GM12878 (cell line): ENCODE measurements at regions not wholly inside any gene's neighbourhood (a gene's known extent, or its start where the extent isn't known, plus 50 kb on each side); places are given as distances from the start of the nearest gene placed in this dataset.

ENCODE experiments used
- ATAC-seq: fragments of 200-7000 bp; cut with Tn5 transposase; 3 replicates; pipeline ENCODE4 v1.9.1; 2020; ENCODE audit warnings: mild to moderate bottlenecking, moderate library complexity
- BruUV-seq: library from RNA; stranded (reverse); fragments of 400-500 nt; replicated peaks from 2 replicates; lab custom pipeline; 2021; lab: Mats Ljungman, UMichigan
- CTCF ChIA-PET: fragments of 300-600 bp; sonication (Branson Sonifier 250); formaldehyde crosslinking; extraction: SDS; loops from one replicate; lab custom pipeline; 2021; ENCODE audit warnings: inconsistent platforms; lab: Yijun Ruan, JAX
- POLR2A ChIA-PET: fragments of 350-600 bp; formaldehyde crosslinking; extraction: SDS; loops from one replicate; lab custom pipeline; 2021; ENCODE audit warnings: inconsistent platforms; lab: Charles Lee
- RAD21 ChIA-PET: fragments of 300-600 bp; sonication (Branson Sonifier 250); formaldehyde crosslinking; loops from one replicate; lab custom pipeline; 2023; ENCODE audit warnings: antibody characterized with exemption; ENCODE audit not compliant: unreplicated experiment; lab: Charles Lee
- SMC1A ChIA-PET: fragments of 300-600 bp; sonication (Branson Sonifier 250); formaldehyde crosslinking; loops from one replicate; lab custom pipeline; 2023; ENCODE audit not compliant: unreplicated experiment, uncharacterized antibody; lab: Charles Lee
- DNase-seq: peaks from one replicate; pipeline ENCODE4 v3.0.0-alpha.2; 2011; ENCODE audit warnings: low read depth, low spot score
- FAIRE-seq: peaks from 3 replicates; lab custom pipeline; 2011; peaks lifted over from hg19 to GRCh38; lab: Jason Lieb, UNC
- H2AFZ ChIP-seq: 2 replicates; pipeline ENCODE4 v1.6.0; 2011; ENCODE audit warnings: low read depth, low read length, control low read depth; ENCODE audit not compliant: control insufficient read depth
- H3K27ac ChIP-seq: 2 replicates; pipeline ENCODE4 v1.5.1; 2011; ENCODE audit warnings: control low read depth; ENCODE audit not compliant: control insufficient read depth, insufficient read depth
- H3K27me3 ChIP-seq, 2 experiments: replicated peaks in 1 of 2; 2 replicates each; pipeline versions ENCODE4 v1.6.0 to v1.6.1; 2011; ENCODE audit warnings: low read length in 1 of 2; ENCODE audit not compliant: control insufficient read depth in 2 of 2, insufficient read depth in 2 of 2
- H3K36me3 ChIP-seq, 2 experiments: 2 replicates each; pipeline ENCODE4 v1.5.1; 2011; ENCODE audit warnings: low read length in 1 of 2; ENCODE audit not compliant: control insufficient read depth in 2 of 2, insufficient read depth in 2 of 2
- H3K4me1 ChIP-seq: 2 replicates; pipeline ENCODE4 v1.6.1; 2011; ENCODE audit warnings: mild to moderate bottlenecking, low read length, moderate library complexity, mixed read lengths; ENCODE audit not compliant: control insufficient read depth, insufficient read depth
- H3K4me2 ChIP-seq: 2 replicates; pipeline ENCODE4 v1.6.0; 2011; ENCODE audit warnings: control low read depth; ENCODE audit not compliant: control insufficient read depth, insufficient read depth
- H3K4me3 ChIP-seq: fragments of 200-600 bp; sonication (generic); 2 replicates; pipeline ENCODE4 v1.5.1; 2016
- H3K79me2 ChIP-seq: 2 replicates; pipeline ENCODE4 v1.6.0; 2011; ENCODE audit warnings: low read length; ENCODE audit not compliant: control insufficient read depth, insufficient read depth
- H3K9ac ChIP-seq: 2 replicates; pipeline ENCODE4 v1.8.0; 2011; ENCODE audit warnings: low read length, control low read depth, mixed read lengths; ENCODE audit not compliant: control insufficient read depth, insufficient read depth
- H3K9me3 ChIP-seq: replicated peaks from 3 replicates; pipeline ENCODE4 v1.5.1; 2011; ENCODE audit warnings: mild to moderate bottlenecking, low read length; ENCODE audit not compliant: control insufficient read depth, insufficient read depth
- H4K20me1 ChIP-seq: 2 replicates; pipeline ENCODE4 v1.6.0; 2011; ENCODE audit not compliant: control insufficient read depth, insufficient read depth
- CHD1 ChIP-seq: IDR thresholded peaks from 2 replicates; pipeline ENCODE4 v1.6.1; 2012; ENCODE audit warnings: low read depth, low read length, improper control_type of control experiment
- NFYB ChIP-seq: IDR thresholded peaks from 2 replicates; pipeline ENCODE4 v1.6.1; 2011; ENCODE audit warnings: low read depth, mild to moderate bottlenecking, low read length, improper control_type of control experiment, moderate library complexity; ENCODE audit not compliant: insufficient read depth
- TCF3 ChIP-seq: IDR thresholded peaks from 2 replicates; pipeline ENCODE4 v1.6.1; 2012; ENCODE audit warnings: low read depth, mild to moderate bottlenecking, low read length, borderline replicate concordance; ENCODE audit not compliant: insufficient read depth
- ZNF384 ChIP-seq: IDR thresholded peaks from 2 replicates; pipeline ENCODE4 v1.6.1; 2012; ENCODE audit warnings: low read depth, mild to moderate bottlenecking, low read length, improper control_type of control experiment, borderline replicate concordance
- WGBS: methylation state at CpG from one replicate; pipeline ENCODE4 v1.1.6; 2016; ENCODE audit warnings: low lambda C conversion rate; ENCODE audit not compliant: insufficient replicate concordance, insufficient coverage; ENCODE audit errors: missing lambda C conversion rate; 5-methylcytosine and 5-hydroxymethylcytosine counted together
- in situ Hi-C: fragments of 300-500 bp; cut with MboI; formaldehyde crosslinking; loops from 9 replicates; pipeline ENCODE4 v1.14.3; 2018; ENCODE audit warnings: mixed read lengths
- intact Hi-C: fragments of 100-400 bp; cut with micrococcal nuclease; formaldehyde crosslinking; loops from one replicate; pipeline ENCODE4 v1.14.2; 2022; ENCODE audit not compliant: unreplicated experiment
- TF ChIP-seq, protein P1 (sequence below): fragments of 450-650 bp; IDR thresholded peaks from 2 replicates; pipeline ENCODE4 v1.6.1; 2014; ENCODE audit warnings: mild to moderate bottlenecking
- TF ChIP-seq, protein P2 (sequence below): IDR thresholded peaks from 2 replicates; pipeline ENCODE4 v1.6.1; 2012; ENCODE audit warnings: improper control_type of control experiment, low read depth, low read length; ENCODE audit not compliant: insufficient replicate concordance
- TF ChIP-seq, protein P3 (sequence below): IDR thresholded peaks from 2 replicates; pipeline ENCODE4 v1.6.1; 2011; ENCODE audit warnings: mild to moderate bottlenecking, low read depth, low read length, moderate library complexity; ENCODE audit not compliant: insufficient replicate concordance
- TF ChIP-seq, protein P4 (sequence below): IDR thresholded peaks from 2 replicates; pipeline ENCODE4 v1.6.1; 2012; ENCODE audit warnings: low read depth, low read length, improper control_type of control experiment
- TF ChIP-seq, protein P5 (sequence below): fragments of 450-650 bp; IDR thresholded peaks from 2 replicates; pipeline ENCODE4 v1.6.1; 2017; ENCODE audit warnings: mild to moderate bottlenecking, low read depth, inconsistent platforms; ENCODE audit not compliant: poor library complexity, severe bottlenecking

DNA sequence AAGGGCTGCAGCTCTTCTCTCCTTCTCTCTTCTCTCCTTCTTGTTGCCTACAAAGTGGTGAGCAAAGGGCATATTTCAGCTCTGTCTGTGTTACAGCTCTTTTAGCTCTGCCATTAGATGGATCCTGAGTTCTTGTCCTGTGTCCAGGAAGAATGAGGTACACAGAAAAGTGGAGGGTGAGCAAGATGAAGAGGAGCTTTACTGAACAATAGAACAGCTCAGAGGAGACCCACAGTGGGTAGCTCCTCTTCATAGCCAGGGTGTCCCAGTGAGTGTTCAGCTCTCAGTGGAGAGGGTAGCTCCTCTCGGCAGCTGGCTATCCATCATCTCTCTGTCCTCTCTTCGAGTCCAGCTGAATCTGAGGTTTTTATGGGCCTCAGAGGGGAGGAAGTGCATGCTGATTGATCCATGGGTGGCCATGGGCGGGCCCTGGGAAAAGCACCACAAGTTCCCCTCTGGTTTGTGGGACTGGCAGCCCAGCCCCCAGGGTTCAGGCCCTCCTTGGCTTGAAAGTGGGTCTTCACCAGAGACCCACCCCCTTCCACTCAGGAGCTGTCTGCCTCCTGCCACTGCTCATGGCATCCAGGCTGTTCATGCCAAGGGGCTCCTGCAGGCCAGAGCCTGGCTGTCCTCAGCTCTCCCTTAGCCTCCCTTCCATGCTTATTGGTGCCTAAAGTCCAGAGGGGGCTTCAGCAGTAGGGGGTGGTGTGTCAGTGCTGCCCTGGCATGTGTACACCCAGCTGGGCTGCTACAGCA, 109.1 kb upstream of the FAM180A start (continued):
- TF ChIP-seq, protein P1, sequence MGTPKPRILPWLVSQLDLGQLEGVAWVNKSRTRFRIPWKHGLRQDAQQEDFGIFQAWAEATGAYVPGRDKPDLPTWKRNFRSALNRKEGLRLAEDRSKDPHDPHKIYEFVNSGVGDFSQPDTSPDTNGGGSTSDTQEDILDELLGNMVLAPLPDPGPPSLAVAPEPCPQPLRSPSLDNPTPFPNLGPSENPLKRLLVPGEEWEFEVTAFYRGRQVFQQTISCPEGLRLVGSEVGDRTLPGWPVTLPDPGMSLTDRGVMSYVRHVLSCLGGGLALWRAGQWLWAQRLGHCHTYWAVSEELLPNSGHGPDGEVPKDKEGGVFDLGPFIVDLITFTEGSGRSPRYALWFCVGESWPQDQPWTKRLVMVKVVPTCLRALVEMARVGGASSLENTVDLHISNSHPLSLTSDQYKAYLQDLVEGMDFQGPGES = no peak

DNA sequence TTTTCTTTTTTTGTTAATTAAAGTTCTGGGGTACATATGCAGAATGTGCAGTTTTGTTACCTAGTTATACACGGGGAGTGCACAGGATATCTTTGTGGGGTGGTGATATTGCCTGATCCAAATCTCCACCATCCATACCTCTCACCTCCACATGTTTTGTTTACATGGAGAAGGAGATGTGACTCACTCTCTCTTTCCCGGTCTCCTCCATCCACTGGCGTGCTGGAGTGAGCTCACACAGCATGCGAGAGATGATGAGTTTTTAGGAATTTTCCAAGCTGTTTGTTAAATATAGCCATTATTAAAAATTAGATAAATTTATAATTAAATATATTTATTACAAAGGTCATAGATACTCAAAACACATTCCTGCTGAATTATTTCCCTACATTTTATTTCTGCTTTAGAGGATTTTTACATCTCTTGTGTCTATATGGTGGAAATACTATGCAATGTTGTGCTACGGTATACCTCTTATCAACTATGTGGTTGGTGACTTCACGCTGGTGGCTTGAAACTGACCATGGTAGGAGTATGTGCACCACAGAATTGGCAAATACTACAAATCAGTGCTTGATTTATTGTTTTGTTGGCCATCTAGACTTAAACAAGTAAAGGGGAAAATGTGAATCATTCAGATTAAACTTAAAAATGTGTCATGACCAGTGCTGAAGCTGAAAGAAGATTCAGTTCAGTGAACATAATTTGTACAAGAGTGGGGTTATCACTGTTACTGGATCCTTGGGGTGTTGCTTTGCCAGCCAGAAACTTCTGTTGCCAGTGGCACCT, 107.9 kb upstream of the FAM180A start:
- no peak overlapping the region for H2AFZ ChIP-seq
- no peak for FAIRE-seq
- H4K20me1 ChIP-seq = no peaks in the 10 kb centered on the region
- peaks cover 2% of the 10 kb centered on the region; the same call in 1 of the 3 replicates for H3K9me3 ChIP-seq
- CTCF ChIA-PET = no interaction called here
- in situ Hi-C loops = no loop called here
- no peak for TF ChIP-seq NFYB
- TF ChIP-seq, protein P2, sequence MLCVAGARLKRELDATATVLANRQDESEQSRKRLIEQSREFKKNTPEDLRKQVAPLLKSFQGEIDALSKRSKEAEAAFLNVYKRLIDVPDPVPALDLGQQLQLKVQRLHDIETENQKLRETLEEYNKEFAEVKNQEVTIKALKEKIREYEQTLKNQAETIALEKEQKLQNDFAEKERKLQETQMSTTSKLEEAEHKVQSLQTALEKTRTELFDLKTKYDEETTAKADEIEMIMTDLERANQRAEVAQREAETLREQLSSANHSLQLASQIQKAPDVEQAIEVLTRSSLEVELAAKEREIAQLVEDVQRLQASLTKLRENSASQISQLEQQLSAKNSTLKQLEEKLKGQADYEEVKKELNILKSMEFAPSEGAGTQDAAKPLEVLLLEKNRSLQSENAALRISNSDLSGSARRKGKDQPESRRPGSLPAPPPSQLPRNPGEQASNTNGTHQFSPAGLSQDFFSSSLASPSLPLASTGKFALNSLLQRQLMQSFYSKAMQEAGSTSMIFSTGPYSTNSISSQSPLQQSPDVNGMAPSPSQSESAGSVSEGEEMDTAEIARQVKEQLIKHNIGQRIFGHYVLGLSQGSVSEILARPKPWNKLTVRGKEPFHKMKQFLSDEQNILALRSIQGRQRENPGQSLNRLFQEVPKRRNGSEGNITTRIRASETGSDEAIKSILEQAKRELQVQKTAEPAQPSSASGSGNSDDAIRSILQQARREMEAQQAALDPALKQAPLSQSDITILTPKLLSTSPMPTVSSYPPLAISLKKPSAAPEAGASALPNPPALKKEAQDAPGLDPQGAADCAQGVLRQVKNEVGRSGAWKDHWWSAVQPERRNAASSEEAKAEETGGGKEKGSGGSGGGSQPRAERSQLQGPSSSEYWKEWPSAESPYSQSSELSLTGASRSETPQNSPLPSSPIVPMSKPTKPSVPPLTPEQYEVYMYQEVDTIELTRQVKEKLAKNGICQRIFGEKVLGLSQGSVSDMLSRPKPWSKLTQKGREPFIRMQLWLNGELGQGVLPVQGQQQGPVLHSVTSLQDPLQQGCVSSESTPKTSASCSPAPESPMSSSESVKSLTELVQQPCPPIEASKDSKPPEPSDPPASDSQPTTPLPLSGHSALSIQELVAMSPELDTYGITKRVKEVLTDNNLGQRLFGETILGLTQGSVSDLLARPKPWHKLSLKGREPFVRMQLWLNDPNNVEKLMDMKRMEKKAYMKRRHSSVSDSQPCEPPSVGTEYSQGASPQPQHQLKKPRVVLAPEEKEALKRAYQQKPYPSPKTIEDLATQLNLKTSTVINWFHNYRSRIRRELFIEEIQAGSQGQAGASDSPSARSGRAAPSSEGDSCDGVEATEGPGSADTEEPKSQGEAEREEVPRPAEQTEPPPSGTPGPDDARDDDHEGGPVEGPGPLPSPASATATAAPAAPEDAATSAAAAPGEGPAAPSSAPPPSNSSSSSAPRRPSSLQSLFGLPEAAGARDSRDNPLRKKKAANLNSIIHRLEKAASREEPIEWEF = no peak
- TF ChIP-seq, protein P3, sequence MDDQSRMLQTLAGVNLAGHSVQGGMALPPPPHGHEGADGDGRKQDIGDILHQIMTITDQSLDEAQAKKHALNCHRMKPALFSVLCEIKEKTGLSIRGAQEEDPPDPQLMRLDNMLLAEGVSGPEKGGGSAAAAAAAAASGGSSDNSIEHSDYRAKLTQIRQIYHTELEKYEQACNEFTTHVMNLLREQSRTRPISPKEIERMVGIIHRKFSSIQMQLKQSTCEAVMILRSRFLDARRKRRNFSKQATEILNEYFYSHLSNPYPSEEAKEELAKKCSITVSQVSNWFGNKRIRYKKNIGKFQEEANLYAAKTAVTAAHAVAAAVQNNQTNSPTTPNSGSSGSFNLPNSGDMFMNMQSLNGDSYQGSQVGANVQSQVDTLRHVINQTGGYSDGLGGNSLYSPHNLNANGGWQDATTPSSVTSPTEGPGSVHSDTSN = no peak
- TF ChIP-seq CHD1 = no peak
- TF ChIP-seq, protein P4, sequence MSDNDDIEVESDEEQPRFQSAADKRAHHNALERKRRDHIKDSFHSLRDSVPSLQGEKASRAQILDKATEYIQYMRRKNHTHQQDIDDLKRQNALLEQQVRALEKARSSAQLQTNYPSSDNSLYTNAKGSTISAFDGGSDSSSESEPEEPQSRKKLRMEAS = no peak
- TF ChIP-seq, protein P5, sequence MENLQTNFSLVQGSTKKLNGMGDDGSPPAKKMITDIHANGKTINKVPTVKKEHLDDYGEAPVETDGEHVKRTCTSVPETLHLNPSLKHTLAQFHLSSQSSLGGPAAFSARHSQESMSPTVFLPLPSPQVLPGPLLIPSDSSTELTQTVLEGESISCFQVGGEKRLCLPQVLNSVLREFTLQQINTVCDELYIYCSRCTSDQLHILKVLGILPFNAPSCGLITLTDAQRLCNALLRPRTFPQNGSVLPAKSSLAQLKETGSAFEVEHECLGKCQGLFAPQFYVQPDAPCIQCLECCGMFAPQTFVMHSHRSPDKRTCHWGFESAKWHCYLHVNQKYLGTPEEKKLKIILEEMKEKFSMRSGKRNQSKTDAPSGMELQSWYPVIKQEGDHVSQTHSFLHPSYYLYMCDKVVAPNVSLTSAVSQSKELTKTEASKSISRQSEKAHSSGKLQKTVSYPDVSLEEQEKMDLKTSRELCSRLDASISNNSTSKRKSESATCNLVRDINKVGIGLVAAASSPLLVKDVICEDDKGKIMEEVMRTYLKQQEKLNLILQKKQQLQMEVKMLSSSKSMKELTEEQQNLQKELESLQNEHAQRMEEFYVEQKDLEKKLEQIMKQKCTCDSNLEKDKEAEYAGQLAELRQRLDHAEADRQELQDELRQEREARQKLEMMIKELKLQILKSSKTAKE = no peak
- TF ChIP-seq ZNF384 = no peak
- TF ChIP-seq TCF3 = no peak
- DNase-seq = no peak
- POLR2A ChIA-PET = no interaction called here
- RAD21 ChIA-PET = no interaction called here
- no peak for ATAC-seq
- intact Hi-C loops = no loop called here
- no peak overlapping the region for H3K9ac ChIP-seq
- H3K36me3 ChIP-seq = no peaks in the 10 kb centered on the region
- no peaks in the 10 kb centered on the region for H3K4me1 ChIP-seq
- H3K4me3 ChIP-seq = no peak overlapping the region
- 61% methylated on average over 6 of the region's 6 CpGs for WGBS
- no peaks in the 10 kb centered on the region for H3K27me3 ChIP-seq
- no peaks in the 10 kb centered on the region for H3K79me2 ChIP-seq
- no peak overlapping the region for H3K4me2 ChIP-seq
- SMC1A ChIA-PET = no interaction called here
- no peak overlapping the region for H3K27ac ChIP-seq
- no TSS peak for BruUV-seq
